Activated CD8-positive, alpha-beta T cell treated with anti-CD3 and anti-CD28 coated beads, Interleukin-2, amount 10 ng/mL, durations not matched to agents 7 days and 5 days (primary cell): ENCODE measurements at regions not wholly inside any gene's neighbourhood (a gene's known extent, or its start where the extent isn't known, plus 50 kb on each side); places are given as distances from the start of the nearest gene placed in this dataset.

Experiments
- ATAC-seq: fragments of 150-1000 bp; cut with Tn5 transposase; one replicate; pipeline ENCODE4 v1.10.0; 2021; ENCODE audit warnings: moderate library complexity
- CTCF ChIA-PET: fragments of 350-600 bp; sonication (Branson Sonifier 250); formaldehyde crosslinking; loops from one replicate; lab custom pipeline; 2021; ENCODE audit warnings: antibody characterized with exemption; lab: Charles Lee
- POLR2A ChIA-PET: fragments of 350-600 bp; sonication (Branson Sonifier 250); formaldehyde crosslinking; loops from one replicate; lab custom pipeline; 2021; ENCODE audit warnings: antibody characterized with exemption; lab: Charles Lee
- DNase-seq: peaks from one replicate; pipeline ENCODE4 v3.0.0-alpha.2; 2020
- H3K27ac Mint-ChIP-seq: one replicate; pipeline ENCODE4 v1.8.0; 2021; ENCODE audit warnings: mild to moderate bottlenecking, mixed read lengths
- H3K27me3 Mint-ChIP-seq: one replicate; pipeline ENCODE4 v1.8.0; 2021; ENCODE audit warnings: low read depth, mixed read lengths
- H3K36me3 Mint-ChIP-seq: one replicate; pipeline ENCODE4 v1.8.0; 2021; ENCODE audit warnings: low read depth, mixed read lengths
- H3K4me1 Mint-ChIP-seq: one replicate; pipeline ENCODE4 v1.8.0; 2021; ENCODE audit warnings: low read depth, mixed read lengths
- H3K4me3 Mint-ChIP-seq: one replicate; pipeline ENCODE4 v1.8.0; 2021; ENCODE audit warnings: mild to moderate bottlenecking, mixed read lengths
- H3K9me3 Mint-ChIP-seq: one replicate; pipeline ENCODE4 v1.8.0; 2022; ENCODE audit warnings: mixed read lengths; ENCODE audit not compliant: insufficient read depth

GRCh38 chr9:10721301-10721700 is 108.5 kb upstream of the PTPRD start:
- no peaks in the 10 kb centered on the region for H3K4me1 Mint-ChIP-seq
- H3K27me3 Mint-ChIP-seq, result no peaks in the 10 kb centered on the region
- peaks cover 10% of the 10 kb centered on the region for H3K9me3 Mint-ChIP-seq
- CTCF ChIA-PET, result no interaction called here
- H3K27ac Mint-ChIP-seq, result no peak overlapping the region
- POLR2A ChIA-PET, result no interaction called here
- H3K4me3 Mint-ChIP-seq, result no peak overlapping the region
- no peaks in the 10 kb centered on the region for H3K36me3 Mint-ChIP-seq
- ATAC-seq, result no peak
- no peak for DNase-seq

GRCh38 chr9:10729213-10729612 is 116.4 kb upstream of the PTPRD start:
- ChIA-PET CTCF (no interaction called here), POLR2A (no interaction called here)
- DNase-seq (no peak), ATAC-seq (no peak)
- no peak overlapping the region for H3K27ac Mint-ChIP-seq
- no peaks in the 10 kb centered on the region for H3K4me1 Mint-ChIP-seq
- H3K4me3 Mint-ChIP-seq, result no peak overlapping the region
- no peaks in the 10 kb centered on the region for H3K27me3 Mint-ChIP-seq
- no peaks in the 10 kb centered on the region for H3K36me3 Mint-ChIP-seq
- peaks cover 15% of the 10 kb centered on the region for H3K9me3 Mint-ChIP-seq

- H3K4me1 Mint-ChIP-seq, result no peaks in the 10 kb centered on the region
- no peaks in the 10 kb centered on the region for H3K36me3 Mint-ChIP-seq
- no peak overlapping the region for H3K4me3 Mint-ChIP-seq
- H3K9me3 Mint-ChIP-seq, result peaks cover 11% of the 10 kb centered on the region
- CTCF ChIA-PET, result no interaction called here
- POLR2A ChIA-PET, result no interaction called here
- no peaks in the 10 kb centered on the region for H3K27me3 Mint-ChIP-seq
- no peak overlapping the region for H3K27ac Mint-ChIP-seq
- no peak for DNase-seq
- ATAC-seq, result no peak
Measured at GRCh38 chr9:10744669-10745068, 131.9 kb upstream of the PTPRD start.

GRCh38 chr9:10753474-10753873 is 140.7 kb upstream of the PTPRD start:
- CTCF ChIA-PET, result no interaction called here
- H3K36me3 Mint-ChIP-seq, result no peaks in the 10 kb centered on the region

GRCh38 chr9:10764481-10764880 is 151.7 kb upstream of the PTPRD start:
- ChIA-PET CTCF (no interaction called here), POLR2A (no interaction called here)
- H3K4me1 Mint-ChIP-seq, result no peaks in the 10 kb centered on the region
- H3K27me3 Mint-ChIP-seq, result no peaks in the 10 kb centered on the region
- H3K4me3 Mint-ChIP-seq, result no peak overlapping the region
- no peak for ATAC-seq
- no peak overlapping the region for H3K27ac Mint-ChIP-seq
- no peaks in the 10 kb centered on the region for H3K36me3 Mint-ChIP-seq
- H3K9me3 Mint-ChIP-seq, result peaks cover 11% of the 10 kb centered on the region
- DNase-seq, result no peak

More at GRCh38 chr9:10753474-10753873, 140.7 kb upstream of the PTPRD start:
- ATAC-seq (no peak), DNase-seq (no peak)
- Mint-ChIP-seq H3K4me1 (no peaks in the 10 kb centered on the region), H3K27ac (no peak overlapping the region), H3K27me3 (no peaks in the 10 kb centered on the region), H3K4me3 (no peak overlapping the region), H3K9me3 (peaks cover 27% of the 10 kb centered on the region)
- POLR2A ChIA-PET, result no interaction called here

GRCh38 chr9:10773136-10773535 is 160.3 kb upstream of the PTPRD start:
- DNase-seq, result no peak
- Mint-ChIP-seq H3K4me3 (no peak overlapping the region), H3K36me3 (no peaks in the 10 kb centered on the region), H3K4me1 (no peaks in the 10 kb centered on the region), H3K27ac (no peak overlapping the region), H3K9me3 (peaks cover 16% of the 10 kb centered on the region), H3K27me3 (no peaks in the 10 kb centered on the region)
- ChIA-PET CTCF (no interaction called here), POLR2A (no interaction called here)
- ATAC-seq, result no peak

- no peak for ATAC-seq
- POLR2A ChIA-PET, result no interaction called here
- no peak for DNase-seq
- H3K36me3 Mint-ChIP-seq, result no peaks in the 10 kb centered on the region
- CTCF ChIA-PET, result no interaction called here
- peaks cover 16% of the 10 kb centered on the region for H3K9me3 Mint-ChIP-seq
- H3K4me3 Mint-ChIP-seq, result no peak overlapping the region
- no peak overlapping the region for H3K27ac Mint-ChIP-seq
- no peaks in the 10 kb centered on the region for H3K4me1 Mint-ChIP-seq
- no peaks in the 10 kb centered on the region for H3K27me3 Mint-ChIP-seq
Measured at GRCh38 chr9:10774051-10774450, 161.2 kb upstream of the PTPRD start.

GRCh38 chr9:10785255-10785654 is 172.5 kb upstream of the PTPRD start:
- H3K9me3 Mint-ChIP-seq, result peaks cover 11% of the 10 kb centered on the region
- H3K27me3 Mint-ChIP-seq, result no peaks in the 10 kb centered on the region
- DNase-seq (no peak), ATAC-seq (no peak)
- no peaks in the 10 kb centered on the region for H3K4me1 Mint-ChIP-seq
- ChIA-PET CTCF (no interaction called here), POLR2A (no interaction called here)
- no peak overlapping the region for H3K4me3 Mint-ChIP-seq
- no peaks in the 10 kb centered on the region for H3K36me3 Mint-ChIP-seq
- no peak overlapping the region for H3K27ac Mint-ChIP-seq

- Mint-ChIP-seq H3K27ac (no peak overlapping the region), H3K36me3 (no peaks in the 10 kb centered on the region), H3K9me3 (peaks cover 24% of the 10 kb centered on the region), H3K27me3 (no peaks in the 10 kb centered on the region), H3K4me1 (no peaks in the 10 kb centered on the region), H3K4me3 (no peak overlapping the region)
- no peak for DNase-seq
- ChIA-PET CTCF (no interaction called here), POLR2A (no interaction called here)
- ATAC-seq, result no peak
Measured at GRCh38 chr9:10793306-10793705, 180.5 kb upstream of the PTPRD start.

- Mint-ChIP-seq H3K4me1 (no peaks in the 10 kb centered on the region), H3K9me3 (peaks cover 13% of the 10 kb centered on the region)
- CTCF ChIA-PET, result no interaction called here
Measured at GRCh38 chr9:10804486-10804885, 191.7 kb upstream of the PTPRD start.

GRCh38 chr9:10806868-10807267 is 194.1 kb upstream of the PTPRD start:
- H3K36me3 Mint-ChIP-seq, result no peaks in the 10 kb centered on the region
- no peak for DNase-seq
- ChIA-PET CTCF (no interaction called here), POLR2A (no interaction called here)
- no peaks in the 10 kb centered on the region for H3K4me1 Mint-ChIP-seq
- no peaks in the 10 kb centered on the region for H3K27me3 Mint-ChIP-seq
- H3K9me3 Mint-ChIP-seq, result peaks cover 11% of the 10 kb centered on the region
- H3K27ac Mint-ChIP-seq, result no peak overlapping the region
- H3K4me3 Mint-ChIP-seq, result no peak overlapping the region
- ATAC-seq, result no peak

More at GRCh38 chr9:10804486-10804885, 191.7 kb upstream of the PTPRD start:
- H3K36me3 Mint-ChIP-seq, result no peaks in the 10 kb centered on the region
- DNase-seq, result no peak
- H3K4me3 Mint-ChIP-seq, result no peak overlapping the region
- H3K27ac Mint-ChIP-seq, result no peak overlapping the region
- ATAC-seq, result no peak
- H3K27me3 Mint-ChIP-seq, result no peaks in the 10 kb centered on the region
- POLR2A ChIA-PET, result no interaction called here

GRCh38 chr9:10818206-10818605 is 205.4 kb upstream of the PTPRD start:
- H3K27me3 Mint-ChIP-seq, result no peaks in the 10 kb centered on the region
- ChIA-PET CTCF (no interaction called here), POLR2A (no interaction called here)
- no peak overlapping the region for H3K4me3 Mint-ChIP-seq
- peaks cover 4% of the 10 kb centered on the region for H3K9me3 Mint-ChIP-seq
- H3K36me3 Mint-ChIP-seq, result no peaks in the 10 kb centered on the region
- H3K4me1 Mint-ChIP-seq, result no peaks in the 10 kb centered on the region
- DNase-seq (no peak), ATAC-seq (no peak)
- no peak overlapping the region for H3K27ac Mint-ChIP-seq

GRCh38 chr9:10835791-10836463 is 223.1 kb upstream of the PTPRD start:
- Mint-ChIP-seq H3K27ac (no peak overlapping the region), H3K9me3 (peaks cover 25% of the 10 kb centered on the region), H3K27me3 (no peaks in the 10 kb centered on the region), H3K4me3 (no peak overlapping the region), H3K4me1 (no peaks in the 10 kb centered on the region), H3K36me3 (no peaks in the 10 kb centered on the region)
- ChIA-PET CTCF (no interaction called here), POLR2A (no interaction called here)
- ATAC-seq (no peak), DNase-seq (no peak)
